D341Med (cell line): ENCODE measurements at regions not wholly inside any gene's neighbourhood (a gene's known extent, or its start where the extent isn't known, plus 50 kb on each side); places are given as distances from the start of the nearest gene placed in this dataset.
"Not testable (repeated sequence)": the region's sequence is repeated elsewhere in the genome, so short reads cannot be mapped to it uniquely, and the experiment has no call there.

ENCODE experiments used
- DNase-seq: peaks from one replicate; pipeline ENCODE4 v3.0.0; 2012; ENCODE audit warnings: low spot score

DNA sequence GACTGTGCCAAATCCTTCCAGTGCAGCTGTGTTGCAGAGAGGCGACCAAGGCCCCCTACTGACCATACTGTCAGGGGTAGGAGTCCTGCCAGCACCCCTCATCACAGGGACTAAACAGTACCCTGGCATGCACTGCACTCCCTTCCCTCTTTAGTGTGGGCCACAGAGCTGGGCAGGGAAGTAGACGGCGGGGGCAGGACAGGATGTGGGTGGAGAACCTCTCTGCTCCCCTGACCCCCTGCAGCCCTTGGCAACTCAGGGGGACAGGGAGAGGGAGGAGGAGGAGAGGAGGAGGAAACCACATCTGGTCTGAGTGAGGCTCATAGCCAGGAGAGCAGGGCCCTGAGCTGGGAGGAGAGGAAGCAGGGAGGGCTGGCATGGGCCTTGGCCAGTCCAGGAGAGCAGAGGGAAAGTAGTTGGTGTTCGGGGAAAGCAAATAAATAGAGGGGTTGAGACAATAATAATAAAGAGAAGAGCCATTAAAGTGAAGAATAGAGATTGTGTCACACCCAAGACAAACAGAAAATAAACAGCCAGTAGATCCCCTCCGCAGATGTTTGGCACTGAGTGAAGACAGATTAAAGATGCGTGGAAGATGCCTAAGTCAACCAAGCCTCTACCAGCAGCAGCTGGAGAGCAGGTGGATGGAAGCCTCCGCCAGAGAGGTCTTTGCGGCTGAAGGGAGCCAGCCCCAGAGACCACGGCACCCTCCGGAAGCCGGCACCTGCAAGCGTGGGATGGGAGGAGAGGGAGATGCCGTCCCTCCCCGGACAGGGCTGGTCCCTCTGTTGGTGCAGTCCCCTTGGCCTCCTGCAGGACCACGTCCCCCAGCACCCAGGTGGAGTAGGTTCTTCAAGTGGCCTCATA, 61.5 kb downstream of the RPUSD4 start:
- no peak for DNase-seq

DNA sequence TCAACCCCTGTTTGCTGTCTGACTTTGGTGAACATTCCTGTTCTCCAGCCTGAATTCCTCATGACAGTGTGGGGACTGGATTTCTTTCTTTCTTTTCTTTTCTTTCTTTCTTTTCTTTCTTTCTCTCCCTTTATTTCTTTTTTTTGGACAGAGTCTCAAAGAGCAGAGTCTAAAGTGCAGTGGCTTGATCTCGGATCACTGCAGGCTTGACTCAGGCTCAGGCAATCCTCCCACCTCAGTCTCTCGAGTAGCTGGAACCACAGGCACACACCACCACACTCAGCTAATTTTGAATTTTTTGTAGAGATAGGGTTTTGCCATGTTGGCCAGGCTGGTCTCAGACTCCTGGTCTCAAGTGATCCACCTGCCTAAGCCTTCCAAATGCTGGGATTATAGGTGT, 63.1 kb downstream of the RPUSD4 start:
- DNase-seq = no peak

DNA sequence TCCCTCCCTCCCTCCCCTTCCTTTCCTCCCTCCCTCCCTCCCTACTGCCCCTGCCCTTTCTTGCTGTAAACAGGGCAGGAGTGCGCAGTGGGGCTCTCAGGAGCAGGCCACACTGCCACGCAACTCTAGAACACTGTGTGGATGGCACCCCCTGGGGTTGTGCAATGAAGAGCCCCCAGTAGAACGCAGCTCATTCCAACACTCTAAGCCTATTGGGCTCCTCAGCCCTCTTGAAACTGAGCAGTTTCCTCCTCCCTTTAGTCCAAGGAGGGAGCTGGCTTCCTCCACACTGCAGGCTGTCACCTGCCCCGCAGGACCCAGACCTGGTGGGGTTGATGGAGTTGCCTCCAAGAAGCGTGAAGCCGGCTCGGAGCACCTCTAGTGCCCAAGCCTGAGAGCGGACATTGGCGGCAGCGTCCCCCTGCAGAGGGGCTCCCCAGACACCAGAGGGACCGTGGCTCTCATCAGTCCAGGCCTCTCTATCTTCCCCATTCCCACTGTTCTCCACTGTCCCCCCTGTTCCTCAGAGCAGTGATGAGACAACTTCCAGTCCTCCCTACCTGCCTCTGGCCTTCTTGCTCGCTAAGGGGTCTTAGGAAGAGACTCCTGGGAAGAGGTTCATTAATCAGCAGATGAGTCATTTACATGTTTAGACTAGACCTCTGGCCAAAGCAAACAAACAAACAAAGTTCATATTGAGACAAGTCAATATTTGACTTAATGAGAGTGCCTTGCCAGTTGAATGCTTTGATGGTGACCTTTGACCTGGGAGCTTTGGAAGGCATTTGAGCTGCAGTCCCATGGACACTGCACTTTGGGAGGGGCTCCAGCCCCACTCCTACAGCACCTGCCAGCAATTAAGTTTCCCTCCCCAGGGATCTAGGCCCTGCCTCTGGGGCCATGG, 64.0 kb downstream of the RPUSD4 start:
- no peak for DNase-seq

DNA sequence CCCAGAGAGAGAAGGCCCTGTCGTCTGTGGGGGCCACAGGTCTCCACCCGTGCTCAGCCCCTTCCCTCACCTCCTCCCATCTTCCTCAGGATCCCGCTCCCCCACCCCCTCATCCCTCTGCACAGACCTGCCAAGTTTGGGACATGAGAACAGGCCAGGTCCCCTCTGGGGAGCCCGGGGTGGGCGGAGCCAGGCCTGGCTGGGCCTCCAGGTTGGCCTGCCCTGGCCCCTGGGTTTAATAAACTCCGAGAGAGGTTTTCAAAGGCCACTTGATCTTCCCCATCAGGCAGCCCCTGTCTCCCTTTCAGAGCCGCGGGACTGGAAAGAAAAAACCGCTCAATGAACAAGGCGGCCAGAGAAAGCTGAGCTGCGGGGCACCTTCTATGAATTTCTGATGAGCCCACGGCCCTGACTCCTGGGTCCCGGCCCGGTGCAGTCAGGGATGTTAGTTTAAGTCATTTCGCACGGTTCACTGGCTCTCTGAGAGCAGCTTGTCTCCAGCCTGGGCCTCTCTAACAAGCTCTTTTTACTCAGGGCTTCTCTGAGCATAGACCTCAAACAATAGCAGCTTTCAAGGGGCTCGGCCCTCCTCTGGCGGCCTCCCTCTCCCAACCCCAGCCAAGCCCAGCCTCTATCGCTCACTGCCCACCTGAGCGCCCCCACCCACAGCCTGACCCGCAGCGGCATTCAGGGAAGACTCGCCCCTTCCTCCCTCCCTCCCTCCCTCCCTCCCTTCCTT, 64.8 kb downstream of the RPUSD4 start:
- DNase-seq = no peak

DNA sequence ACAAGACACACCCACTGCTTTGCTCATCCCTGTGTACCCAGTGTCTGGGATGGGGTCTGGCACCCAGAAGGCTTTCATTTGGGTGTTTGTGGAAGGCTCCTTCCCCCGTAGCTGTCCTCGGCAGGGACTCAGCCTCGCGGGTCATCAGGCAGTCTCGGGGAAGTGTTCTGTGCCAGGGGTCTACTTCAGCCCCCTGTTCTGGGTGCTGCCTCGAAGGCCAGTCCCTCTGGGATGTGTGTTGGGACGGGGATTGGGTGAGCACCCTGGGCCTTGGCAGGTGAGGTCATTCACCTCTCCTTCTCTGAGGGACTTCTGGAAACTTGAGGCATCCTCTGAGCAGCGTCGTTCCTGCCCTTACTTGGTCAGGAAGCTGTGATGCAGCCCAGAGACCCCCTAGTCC, 65.5 kb downstream of the RPUSD4 start:
- no peak for DNase-seq

DNA sequence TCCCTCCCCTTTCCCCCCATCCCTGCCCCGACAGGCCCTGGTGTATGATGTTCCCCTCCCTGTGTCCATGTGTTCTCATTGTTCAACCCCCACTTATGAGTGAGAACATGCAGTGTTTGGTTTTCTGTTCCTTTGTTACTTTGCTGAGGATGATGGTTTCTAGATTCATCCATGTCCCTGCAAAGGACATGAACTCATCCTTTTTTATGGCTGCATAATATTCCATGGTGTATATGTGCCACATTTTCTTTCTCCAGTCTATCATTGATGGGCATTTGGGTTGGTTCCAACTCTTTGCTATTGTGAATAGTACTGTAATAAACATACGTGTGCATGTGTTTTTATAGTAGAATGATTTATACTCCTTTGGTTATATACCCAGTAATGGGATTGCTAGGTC, 68.0 kb downstream of the RPUSD4 start:
- DNase-seq = not testable (repeated sequence)

DNA sequence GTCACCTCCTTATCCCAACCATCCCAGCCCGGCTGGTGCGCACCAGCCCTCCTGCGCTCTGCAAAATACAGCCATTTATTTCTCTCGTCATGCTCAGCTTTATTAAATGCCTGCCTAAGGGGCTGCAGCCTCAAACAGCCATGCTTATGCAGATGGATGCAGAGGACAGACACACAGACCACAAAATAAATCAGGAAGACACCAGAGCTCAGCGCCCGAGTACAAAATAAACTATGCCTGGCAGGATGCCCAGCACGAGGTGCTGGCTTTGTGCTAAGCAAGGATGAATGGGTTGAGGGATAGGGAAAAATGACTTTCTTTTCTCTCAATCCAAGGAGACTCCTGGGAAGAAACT, 70.5 kb downstream of the RPUSD4 start:
- peak; percentile 41 for DNase-seq

DNA sequence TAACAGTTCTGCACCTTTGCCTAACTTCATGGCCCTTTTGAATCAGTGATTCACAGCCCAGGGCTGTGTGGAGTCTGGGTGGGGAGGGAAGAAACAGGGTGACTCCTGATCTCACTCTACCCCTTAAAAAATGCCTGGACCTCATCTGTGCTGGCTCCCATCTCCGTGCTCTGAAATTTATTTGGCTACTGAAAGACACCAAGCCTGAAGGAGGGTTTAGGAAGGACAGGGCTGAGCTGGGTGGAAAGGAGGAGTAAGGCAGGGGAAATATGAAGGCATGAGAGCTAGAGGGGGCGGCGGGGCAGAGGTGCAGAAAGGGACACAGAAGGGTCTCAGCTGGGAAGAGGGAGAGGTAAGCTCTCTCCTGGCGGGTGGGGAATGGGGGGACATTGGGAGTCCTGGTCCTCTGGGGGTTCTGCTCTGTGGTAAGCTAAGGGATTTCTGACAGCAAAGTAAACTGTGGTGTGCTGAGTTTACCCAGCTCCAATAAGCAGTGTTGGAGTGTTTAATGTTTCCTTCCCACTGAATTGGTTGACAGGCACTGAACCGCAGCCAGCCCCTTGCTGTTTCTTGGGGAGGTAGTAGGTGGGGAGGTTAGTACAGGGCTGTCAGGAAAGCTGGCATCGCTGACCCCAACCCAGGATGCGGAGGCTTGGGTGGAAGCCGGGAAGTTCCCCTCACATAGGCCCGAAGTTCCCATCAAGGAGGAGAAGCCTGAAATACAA, 71.1 kb downstream of the RPUSD4 start:
- DNase-seq = no peak

DNA sequence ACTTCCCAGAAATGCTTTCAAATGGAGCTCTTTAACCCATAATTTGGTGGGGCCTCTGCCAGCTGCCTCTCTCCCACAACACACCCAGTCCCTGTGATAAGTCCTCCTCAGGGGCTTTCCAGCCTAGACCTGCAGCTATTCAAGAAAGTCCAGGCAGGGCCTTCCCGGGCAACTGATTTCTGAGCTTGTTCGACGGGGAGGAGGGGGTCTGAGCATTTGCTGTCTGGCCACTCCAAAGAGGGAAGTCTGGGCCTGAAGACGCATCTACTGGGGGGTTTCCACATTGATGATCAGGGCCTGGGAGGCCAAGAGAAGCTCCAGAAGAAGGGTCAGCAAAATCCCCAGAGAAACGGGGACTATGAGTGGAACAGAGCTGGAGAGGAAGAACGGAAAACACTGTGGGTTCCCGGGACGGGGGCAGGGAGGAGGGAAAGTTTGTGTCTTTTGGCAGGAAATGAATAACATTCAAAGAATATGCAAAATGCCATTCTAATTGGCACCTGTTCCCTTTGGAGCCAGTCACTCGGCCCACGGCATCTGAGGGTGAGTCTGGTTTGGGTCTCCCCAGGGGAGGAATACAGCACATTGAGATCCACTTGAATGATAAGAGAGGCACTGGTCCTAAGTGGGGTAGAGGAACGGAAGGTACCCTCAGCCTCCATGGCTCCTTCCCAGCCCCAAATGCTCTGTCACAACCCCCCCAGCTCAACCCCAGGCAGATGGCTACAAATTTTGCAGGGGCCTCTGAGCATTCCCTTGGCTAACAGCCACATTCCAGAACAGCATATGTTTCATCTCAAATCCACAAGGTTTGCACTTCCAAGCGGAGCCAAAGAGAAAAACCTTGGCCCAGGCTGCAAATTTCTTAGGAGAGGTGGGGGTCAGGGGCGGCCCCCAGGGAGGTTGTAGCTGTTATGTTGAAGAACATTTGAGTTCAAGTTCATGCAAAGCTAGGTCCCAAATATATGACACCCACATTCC, 72.0 kb downstream of the RPUSD4 start:
- peak; percentile 37 for DNase-seq

DNA sequence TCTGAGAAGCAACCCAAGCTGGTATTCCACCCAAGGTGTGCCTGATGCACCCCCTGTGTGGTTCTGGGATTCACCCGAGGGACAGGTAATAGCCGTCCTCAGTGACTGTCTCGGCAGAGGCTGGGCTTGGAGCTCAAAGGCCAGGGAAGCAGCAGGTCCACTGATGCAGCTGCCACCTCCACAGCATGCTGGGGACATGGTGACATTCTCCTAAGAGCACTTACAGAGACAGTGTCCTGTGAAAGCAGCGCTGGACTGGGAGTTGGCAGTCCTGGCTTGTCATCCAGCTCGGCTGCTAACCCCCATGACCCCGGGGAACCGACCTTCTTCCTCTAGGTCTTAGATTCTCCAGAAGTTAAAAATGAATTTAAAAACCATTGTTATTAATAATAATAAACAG, 72.8 kb downstream of the RPUSD4 start:
- DNase-seq = no peak

DNA sequence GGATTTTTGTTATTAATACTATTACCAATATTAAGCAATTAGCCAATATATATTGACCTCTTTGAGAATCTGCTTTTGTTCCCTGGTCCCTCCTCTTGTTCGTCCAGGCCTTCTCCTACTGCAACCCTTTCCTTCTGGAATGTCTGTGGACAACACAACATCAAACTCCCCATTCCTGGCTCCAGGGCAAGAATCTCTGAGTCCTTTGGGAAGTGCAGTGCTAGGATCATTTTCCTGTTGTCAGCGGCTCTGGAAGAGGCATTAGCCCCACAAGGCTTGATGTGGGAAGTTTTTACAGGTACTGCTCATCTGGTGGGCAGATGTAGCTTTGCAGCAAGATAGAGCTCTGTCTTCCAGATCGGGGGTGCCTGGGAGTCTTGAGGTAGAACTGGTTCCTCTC, 74.3 kb downstream of the RPUSD4 start:
- no peak for DNase-seq

DNA sequence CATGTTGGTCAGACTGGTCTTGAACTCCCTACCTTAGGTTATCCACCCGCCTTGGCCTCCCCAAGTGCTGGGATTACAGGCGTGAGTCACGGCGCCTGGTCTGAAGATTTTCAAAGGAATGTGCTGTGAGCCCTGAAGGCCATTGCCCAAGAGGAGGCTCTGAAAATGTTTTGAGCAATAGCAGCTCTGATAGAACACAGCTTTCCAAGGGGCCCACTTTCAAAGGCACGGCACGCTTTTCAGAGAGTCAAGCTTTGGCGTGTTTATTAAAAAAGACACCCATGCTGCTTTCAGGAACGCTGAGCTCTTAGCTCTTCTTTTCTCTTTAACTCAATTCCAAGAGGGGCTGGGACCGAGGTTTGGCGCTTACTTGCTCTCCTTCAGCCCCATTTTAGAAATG, 73.8 kb upstream of the CDON start:
- DNase-seq = no peak

DNA sequence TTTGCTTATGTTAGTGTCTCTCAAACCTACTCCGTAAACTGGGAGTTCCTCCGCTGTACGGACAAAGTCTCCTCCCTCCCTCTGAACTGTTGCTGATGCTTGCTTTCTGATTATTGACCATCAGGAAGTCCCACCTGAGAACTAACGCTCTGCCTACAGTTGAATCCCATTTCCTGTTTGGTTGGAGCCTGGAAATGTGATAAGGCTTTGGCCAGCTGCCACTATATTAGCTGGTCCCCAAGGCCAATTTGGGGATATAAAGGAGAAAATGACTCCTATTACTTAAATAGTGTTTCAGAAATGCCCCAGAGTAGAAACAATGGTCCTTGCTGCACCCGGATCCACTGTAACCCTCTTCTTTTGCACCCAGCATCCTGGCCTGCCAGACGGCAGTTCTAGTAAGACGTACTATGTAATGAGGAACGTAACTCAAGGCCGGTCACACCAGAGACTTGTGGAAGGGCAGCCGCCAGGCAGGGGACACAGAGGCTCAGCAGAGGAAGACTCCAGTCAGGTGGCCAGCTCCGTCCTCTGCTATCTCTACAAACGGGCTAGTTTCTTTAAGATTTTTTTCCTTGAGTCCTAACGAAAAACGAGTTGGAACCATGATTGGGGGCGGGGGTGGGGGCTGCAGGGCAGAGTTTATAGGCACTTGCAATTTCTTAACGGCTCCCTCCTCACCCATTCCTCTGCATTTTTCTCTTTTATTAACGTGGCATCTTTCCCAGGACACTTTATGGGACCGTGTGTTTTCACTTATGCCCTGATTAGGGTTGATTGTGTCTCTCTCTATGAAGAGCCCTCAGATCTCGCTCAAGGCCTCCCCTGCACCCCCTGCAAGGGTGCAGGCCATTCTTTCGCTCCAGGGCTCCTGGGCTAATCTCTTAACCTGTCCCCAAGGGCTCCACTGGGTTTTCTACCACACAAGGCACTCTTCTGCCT, 72.8 kb upstream of the CDON start:
- DNase-seq = no peak

DNA sequence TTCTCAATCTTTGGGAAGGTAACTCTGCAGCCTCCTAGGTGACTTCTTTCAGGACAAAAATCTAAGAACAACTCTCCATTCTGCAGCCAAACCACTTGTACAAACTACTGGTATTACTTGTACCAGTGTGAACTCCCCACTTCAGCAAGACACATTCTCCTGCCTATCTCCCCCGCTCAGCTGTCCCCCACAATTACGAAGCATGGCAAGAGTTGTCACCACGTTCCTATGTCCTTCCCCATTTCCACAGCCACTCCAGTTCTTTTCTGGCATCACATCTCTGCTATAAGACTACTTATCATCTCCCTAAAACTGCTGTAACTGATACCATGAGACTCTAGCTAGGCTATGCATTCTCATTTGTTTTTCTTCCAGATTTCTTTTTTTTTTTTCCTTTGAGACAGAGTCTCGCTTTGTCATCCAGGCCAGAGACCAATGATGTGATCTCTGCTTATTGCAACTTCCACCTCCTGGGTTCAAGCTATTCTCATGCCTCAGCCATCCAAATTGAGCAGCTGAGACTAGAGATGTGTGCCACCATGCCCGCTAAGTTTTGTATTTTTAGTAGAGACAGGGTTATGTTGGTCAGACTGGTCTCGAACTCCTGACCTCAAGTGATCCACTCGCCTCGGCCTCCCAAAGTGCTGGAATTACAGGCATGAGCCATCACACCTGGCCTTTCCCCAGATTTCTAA, 71.9 kb upstream of the CDON start:
- no peak for DNase-seq

DNA sequence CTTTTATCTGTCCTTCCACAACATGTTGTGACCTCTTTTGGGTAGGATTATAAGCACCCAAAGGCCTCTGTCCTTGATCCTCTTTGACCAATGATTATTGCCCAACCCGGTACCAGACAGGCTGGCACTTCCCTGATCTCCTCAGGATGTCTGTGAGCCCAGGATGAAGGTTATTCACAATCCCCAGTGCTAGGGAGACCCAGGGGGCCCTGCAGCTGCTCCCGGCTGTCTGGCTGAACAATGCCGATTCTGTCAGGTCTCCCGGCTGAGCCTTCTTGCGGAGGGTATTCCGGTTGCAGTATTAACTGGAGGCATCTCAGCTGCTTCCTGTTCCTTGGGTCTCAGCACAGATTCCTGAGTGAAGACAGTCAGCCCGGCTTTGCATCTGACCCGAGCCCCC, 71.2 kb upstream of the CDON start:
- no peak for DNase-seq

DNA sequence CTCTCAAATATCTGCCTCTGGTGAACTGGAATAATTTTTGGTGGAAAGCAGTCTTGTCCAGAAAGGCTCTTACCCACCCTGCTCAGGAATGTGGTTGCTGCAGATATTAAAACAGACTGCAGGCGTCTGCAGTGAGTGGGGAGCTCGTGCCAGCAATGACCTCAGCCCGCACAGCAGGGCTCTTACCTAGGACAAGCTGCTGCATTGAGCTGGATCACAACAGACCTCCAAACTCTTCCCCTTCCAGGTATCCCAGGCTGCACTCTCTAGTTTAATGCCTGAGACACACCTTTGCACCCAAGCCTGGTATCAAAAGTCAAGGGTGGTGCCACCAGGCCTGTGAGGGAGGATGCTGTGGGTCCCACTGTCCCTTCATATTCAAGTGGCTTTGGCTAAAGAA, 69.7 kb upstream of the CDON start:
- DNase-seq = no peak

DNA sequence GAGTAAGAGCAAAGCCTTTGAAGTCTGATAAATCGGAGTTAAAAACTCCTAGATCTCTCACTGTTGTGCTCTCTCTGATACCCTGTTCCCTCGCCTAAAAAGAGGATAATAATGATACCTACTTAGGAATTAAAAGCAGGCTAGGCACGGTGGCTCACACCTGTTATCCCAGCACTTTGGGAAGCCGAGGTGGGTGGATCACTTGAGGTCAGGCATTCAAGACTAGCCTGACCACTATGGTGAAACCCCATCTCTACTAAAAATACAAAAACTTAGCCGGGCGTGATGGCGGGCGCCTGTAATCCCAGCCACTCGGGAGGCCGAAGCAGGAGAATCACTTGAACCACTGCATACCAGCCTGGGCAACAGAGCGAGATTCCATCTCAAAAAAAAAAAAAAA, 68.1 kb upstream of the CDON start:
- DNase-seq = not testable (repeated sequence)

DNA sequence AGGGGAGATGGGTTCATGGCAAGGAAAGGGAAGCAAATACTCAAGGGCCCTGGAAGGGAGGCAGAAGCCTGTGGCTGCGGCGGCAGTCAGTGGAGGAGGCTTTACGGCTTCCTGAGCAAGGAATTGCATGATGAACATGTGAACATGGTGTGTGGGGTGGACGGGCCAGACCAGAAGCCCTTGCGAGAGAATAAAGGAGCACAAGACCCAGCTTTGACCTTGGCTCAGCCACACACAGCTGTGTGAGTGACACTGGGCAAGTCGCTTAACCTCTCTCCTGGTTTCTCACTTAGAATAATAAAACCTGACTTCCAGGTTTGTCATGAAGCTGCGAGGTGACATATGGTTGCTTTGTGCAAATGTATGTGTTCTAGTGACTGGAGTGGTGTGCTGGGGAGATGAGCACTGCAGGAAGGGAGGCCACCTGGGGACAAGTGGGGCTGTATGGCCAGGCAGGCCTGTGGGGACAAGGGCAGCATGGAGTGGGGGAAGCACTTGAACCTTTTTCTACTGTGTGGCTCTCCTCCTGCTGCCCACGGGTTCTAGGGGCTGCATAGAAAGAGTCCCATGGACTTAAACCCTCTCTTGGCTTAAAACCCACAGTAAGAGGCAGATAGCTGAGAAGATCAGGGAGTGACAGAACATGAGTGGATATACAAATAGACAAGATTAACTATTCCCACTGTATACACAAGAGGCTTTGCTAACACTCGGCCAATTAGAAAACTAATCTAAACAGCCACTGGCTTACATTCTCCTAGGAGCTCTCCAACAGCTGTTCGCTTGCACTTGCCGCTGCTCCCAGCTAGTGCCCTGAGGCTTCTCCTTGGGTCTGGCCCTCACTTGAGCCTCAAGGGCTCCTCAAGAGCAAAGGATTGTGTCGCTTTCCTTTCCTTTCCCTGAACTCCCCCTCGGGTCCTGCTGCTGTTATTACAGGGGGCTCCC, 67.3 kb upstream of the CDON start:
- DNase-seq = peak; percentile 81
